AG04450 (cell line): ENCODE measurements at regions not wholly inside any gene's neighbourhood (a gene's known extent, or its start where the extent isn't known, plus 50 kb on each side); places are given as distances from the start of the nearest gene placed in this dataset.

Experiments used
- CTCF ChIA-PET: fragments of 300-600, 350-600 bp; formaldehyde crosslinking; extraction: SDS; loops from one replicate; lab custom pipeline; 2022; ENCODE audit warnings: antibody characterized with exemption, inconsistent platforms; lab: Charles Lee
- POLR2A ChIA-PET: fragments of 350-600 bp; formaldehyde crosslinking; extraction: SDS; loops from one replicate; lab custom pipeline; 2021; ENCODE audit warnings: antibody characterized with exemption, inconsistent platforms; lab: Yijun Ruan, JAX
- DNase-seq: peaks from one replicate; pipeline ENCODE4 v3.0.0-alpha.2; 2011; ENCODE audit warnings: low read depth, low spot score
- H3K27ac ChIP-seq: one replicate; pipeline ENCODE4 v1.5.1; 2012; ENCODE audit warnings: low read depth, low read length, control low read depth
- H3K27me3 ChIP-seq: one replicate; pipeline ENCODE4 v1.6.0; 2012; ENCODE audit warnings: low read length; ENCODE audit not compliant: control insufficient read depth, insufficient read depth
- H3K4me3 ChIP-seq: 2 replicates; pipeline ENCODE4 v1.5.1; 2011; ENCODE audit warnings: mild to moderate bottlenecking, low read depth, low read length, control low read depth
- H3K9me3 ChIP-seq: 2 replicates; pipeline ENCODE4 v1.5.1; 2012; ENCODE audit warnings: low read length; ENCODE audit not compliant: control insufficient read depth, insufficient read depth
- TF ChIP-seq, protein P1 (sequence below): IDR thresholded peaks from 2 replicates; pipeline ENCODE4 v1.5.1; 2011; ENCODE audit warnings: low read depth, low read length, control low read depth, inconsistent platforms

DNA sequence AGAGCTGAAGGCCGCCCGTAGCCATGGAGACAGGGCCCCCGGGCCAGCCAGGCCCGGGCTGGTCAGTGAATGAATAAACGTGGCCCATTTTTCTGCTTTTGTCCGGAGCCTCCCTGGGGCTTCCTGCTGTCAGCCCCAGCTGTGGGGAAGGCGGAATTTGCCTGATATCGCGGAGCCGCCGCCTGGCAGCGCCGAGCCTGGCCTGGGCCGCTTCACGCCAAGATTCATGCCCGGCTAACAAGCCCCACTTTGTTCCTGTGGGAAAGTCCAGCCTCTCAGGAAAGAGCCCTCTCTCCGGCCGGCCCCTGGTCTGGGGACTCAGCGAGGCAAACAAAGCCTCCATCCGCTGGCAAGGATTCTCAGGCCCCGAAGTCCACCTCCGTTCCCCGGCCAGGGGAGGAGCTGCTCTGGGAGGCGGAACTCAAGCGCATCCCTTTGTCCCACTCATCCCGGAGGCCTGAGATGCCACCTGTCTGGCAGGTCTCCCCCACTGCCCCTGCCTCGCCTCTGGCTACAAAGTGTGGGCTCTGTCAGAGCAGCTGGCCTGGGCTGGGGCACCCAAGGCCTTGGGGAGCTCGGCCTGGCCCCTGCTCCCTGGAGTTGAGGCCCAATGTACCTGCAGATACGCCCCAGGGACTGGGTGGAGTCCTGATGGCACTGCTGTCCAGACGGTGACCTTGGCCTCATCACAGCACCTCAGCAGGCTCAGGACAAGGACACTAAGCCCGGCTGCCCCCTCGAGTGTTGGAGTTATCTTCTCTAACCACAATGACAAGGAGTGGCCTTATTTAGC, 51.6 kb upstream of the SLC6A11 start:
- Histone ChIP-seq H3K9me3 (no peaks in the 10 kb centered on the region), H3K27me3 (no peaks in the 10 kb centered on the region), H3K4me3 (no peak overlapping the region), H3K27ac (no peak overlapping the region)
- DNase-seq = no peak
- TF ChIP-seq, protein P1, sequence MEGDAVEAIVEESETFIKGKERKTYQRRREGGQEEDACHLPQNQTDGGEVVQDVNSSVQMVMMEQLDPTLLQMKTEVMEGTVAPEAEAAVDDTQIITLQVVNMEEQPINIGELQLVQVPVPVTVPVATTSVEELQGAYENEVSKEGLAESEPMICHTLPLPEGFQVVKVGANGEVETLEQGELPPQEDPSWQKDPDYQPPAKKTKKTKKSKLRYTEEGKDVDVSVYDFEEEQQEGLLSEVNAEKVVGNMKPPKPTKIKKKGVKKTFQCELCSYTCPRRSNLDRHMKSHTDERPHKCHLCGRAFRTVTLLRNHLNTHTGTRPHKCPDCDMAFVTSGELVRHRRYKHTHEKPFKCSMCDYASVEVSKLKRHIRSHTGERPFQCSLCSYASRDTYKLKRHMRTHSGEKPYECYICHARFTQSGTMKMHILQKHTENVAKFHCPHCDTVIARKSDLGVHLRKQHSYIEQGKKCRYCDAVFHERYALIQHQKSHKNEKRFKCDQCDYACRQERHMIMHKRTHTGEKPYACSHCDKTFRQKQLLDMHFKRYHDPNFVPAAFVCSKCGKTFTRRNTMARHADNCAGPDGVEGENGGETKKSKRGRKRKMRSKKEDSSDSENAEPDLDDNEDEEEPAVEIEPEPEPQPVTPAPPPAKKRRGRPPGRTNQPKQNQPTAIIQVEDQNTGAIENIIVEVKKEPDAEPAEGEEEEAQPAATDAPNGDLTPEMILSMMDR = no peak
- POLR2A ChIA-PET = no interaction called here
- CTCF ChIA-PET = no interaction called here

DNA sequence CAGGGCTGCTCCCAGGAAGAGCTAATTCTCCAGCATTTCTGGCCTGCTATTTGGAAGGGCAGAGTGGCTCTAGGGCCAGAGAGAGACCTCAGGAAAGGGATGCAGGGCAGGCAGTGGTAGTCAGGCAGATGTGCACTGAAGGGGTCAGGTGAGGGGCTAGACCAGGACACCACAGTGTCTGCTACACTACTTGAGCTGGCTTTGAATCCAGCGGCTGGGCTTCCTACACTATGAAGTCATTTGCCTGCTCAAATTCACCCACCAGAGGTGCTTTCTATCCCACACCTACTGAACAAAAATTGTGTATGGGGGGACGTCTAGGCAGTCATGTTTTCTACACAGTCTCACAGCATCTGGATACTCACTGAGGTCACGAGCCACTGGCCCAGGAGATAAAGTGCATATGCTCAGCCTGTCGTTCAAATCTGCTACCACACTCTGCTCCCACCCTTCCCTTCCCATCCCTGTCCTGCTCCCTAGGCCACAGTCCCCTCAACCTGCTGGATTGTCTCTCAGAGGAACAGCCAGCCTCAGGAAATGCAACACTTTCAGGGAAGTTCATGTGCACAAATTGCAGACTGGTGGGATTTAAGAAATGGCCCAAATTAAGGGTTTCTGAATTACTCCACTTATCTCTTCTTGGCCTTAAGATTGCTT, 49.9 kb upstream of the SLC6A11 start:
- POLR2A ChIA-PET = no interaction called here
- Histone ChIP-seq H3K27me3 (no peaks in the 10 kb centered on the region), H3K27ac (no peak overlapping the region), H3K4me3 (no peak overlapping the region), H3K9me3 (no peaks in the 10 kb centered on the region)
- no peak for DNase-seq
- CTCF ChIA-PET = interaction anchor here (0.6 to 0.8 kb wide), 2 partner anchors 28 to 35 kb away, joined by 3 read pairs; no protein-coding TSS in a partner anchor
- TF ChIP-seq, protein P1 = no peak
